GM12875 (cell line): ENCODE measurements at regions not wholly inside any gene's neighbourhood (a gene's known extent, or its start where the extent isn't known, plus 50 kb on each side); places are given as distances from the start of the nearest gene placed in this dataset.

Experiments
- H3K4me3 ChIP-seq: one replicate; pipeline ENCODE4 v1.5.1; 2011; ENCODE audit warnings: low read depth, low read length, control low read depth
- TF ChIP-seq, protein P1 (sequence below): IDR thresholded peaks from 2 replicates; pipeline ENCODE4 v1.5.1; 2011; ENCODE audit warnings: low read depth, mild to moderate bottlenecking, control low read depth, inconsistent platforms, low read length, moderate library complexity, borderline replicate concordance; ENCODE audit not compliant: insufficient read depth

DNA sequence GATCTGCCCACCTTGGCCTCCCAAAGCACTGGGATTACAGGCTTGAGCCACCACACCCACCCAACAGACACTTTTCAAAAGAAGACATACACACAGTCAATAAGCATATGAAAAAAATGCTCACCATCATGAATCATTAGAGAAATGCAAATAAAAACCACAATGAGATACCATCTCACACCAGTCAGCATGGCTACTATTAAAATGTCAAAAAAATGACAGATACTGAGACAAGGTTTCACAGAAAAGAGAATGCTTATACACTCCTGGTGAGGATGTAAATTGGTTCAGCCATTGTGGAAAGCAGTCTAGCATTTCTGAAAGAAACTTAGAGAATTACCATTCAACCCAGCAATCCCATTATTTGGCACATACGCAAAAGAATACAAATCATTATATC lies 1947.2 kb downstream of the SUCLG1 start:
- H3K4me3 ChIP-seq: no peak overlapping the region
- TF ChIP-seq, protein P1, sequence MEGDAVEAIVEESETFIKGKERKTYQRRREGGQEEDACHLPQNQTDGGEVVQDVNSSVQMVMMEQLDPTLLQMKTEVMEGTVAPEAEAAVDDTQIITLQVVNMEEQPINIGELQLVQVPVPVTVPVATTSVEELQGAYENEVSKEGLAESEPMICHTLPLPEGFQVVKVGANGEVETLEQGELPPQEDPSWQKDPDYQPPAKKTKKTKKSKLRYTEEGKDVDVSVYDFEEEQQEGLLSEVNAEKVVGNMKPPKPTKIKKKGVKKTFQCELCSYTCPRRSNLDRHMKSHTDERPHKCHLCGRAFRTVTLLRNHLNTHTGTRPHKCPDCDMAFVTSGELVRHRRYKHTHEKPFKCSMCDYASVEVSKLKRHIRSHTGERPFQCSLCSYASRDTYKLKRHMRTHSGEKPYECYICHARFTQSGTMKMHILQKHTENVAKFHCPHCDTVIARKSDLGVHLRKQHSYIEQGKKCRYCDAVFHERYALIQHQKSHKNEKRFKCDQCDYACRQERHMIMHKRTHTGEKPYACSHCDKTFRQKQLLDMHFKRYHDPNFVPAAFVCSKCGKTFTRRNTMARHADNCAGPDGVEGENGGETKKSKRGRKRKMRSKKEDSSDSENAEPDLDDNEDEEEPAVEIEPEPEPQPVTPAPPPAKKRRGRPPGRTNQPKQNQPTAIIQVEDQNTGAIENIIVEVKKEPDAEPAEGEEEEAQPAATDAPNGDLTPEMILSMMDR: no peak

DNA sequence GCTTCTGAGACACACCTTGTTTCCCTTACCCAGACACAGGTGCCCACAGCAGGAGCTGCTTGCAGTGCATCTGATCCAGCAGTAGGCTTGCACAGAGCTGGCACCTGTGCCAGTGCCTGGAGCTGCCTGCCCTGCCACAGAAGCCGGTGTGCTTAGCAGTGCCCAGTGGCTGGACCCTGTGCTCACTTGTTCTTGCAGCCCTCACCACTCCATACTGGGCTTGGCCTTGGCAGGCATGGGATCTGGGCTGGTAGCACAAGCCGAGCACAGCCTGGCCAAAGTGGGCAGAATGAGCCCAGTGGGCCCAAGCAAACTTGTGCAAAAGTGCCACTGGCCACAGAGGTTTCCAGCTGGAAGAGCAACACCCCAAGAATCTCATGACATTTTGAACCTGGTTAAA lies 1950.4 kb downstream of the SUCLG1 start:
- H3K4me3 ChIP-seq: no peak overlapping the region
- TF ChIP-seq, protein P1: no peak

DNA sequence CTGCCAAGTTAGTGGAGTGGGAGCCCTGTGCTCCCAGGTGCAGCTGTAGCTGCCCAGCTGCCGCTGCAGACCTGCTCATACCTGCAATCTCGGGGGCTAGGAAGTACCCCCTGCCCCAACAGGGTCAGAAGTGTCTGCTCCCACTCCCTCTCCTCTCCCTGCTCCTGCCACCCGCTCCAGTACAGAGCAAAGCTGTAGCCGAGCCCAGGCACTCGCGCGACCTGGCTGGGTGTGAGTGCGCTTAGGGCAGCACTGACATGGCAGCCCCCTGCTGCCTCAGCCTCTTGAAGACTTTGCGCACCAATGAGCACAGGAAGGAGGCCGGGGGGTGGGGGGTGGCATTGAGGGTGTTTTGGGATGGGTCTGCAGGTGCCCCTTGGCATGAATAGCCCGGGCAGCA lies 1951.4 kb downstream of the SUCLG1 start:
- TF ChIP-seq, protein P1: no peak
- no peak overlapping the region for H3K4me3 ChIP-seq

DNA sequence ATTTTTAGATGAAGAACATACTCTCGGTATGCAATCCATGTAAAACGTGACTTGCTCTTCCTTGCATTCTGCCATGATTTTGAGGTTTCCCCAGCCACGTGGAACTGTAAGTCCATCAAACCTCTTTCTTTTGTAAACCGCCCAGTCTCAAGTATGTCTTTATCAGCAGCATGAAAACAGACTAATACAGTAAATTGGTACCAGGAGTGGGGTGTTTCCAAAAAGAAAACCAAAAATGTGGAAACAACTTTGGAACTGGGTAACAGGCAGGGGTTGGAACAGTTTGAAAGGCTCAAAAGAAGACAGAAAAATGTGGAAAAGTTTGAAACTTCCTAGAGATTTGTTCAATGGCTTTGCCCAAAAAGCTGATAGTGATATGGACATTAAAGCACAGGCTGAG lies 1957.9 kb downstream of the SUCLG1 start:
- no peak overlapping the region for H3K4me3 ChIP-seq
- TF ChIP-seq, protein P1: no peak

DNA sequence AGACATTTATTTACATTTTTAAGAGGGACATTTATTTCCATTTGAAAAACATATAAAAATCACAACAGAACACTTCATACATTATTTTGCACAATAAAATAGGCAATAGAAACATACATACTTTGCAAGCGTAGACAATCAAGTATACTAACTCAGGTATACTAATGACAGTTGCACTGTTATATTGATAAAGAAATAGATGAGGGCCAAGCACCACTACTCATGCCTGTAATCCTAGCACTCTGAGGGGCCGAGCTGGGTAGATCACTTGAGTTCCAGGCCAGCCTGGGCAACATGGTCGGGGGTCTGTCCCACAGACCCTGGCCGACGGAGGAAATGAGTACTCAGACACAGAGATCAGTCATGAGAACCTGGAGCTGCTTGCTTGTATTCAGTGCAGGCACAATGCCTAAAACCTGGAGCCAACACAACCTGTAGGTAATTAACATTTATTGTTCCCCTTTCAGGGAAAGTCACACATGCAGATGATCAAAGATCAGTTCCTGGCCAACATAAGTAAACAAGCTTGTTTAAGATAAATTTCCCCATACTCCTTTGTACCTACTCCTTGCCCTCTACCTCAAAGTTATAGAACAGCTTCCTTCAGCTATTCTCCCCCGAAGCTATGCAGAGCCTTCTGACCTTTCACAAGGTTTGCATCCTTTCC lies 1960.2 kb downstream of the SUCLG1 start:
- TF ChIP-seq, protein P1: no peak
- H3K4me3 ChIP-seq: no peak overlapping the region

DNA sequence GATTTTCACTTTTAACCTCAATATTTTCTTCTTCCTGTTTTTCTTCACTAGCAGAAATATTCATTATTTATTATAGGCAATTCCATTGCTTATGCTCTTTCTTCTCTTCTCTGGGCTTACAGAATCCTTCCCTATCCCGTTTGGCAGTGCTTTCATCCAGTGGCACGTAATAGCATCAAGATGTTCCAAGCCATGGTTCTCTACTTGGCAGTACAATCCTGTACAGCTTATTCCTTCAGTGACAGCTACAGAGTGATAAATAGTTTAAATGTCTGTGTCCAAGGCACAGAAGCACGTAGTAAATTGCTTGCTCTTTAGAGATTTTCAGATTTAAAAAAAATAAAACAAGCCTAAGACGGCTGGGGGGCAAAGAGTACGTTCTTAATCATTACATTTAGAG lies 1964.3 kb downstream of the SUCLG1 start:
- TF ChIP-seq, protein P1: no peak
- no peak overlapping the region for H3K4me3 ChIP-seq

DNA sequence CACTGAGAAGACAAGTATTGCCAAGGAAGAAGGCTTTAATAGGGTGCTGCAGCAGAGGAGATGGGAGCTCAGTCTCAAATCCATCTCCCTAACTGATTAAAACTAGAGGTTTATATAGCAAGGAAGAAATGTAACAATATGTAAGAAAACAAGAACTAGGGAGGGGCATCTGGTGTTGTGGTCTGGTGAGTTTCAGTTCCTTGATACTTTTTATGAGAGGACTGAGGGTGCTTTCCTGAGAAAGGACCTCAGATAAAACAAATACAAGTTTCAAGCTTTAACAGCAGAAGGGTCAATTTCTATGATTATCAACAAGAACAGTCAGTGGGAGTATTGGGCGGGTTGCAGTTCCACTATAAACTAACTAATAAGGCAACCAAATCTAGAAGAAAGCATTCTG lies 1967.5 kb downstream of the SUCLG1 start:
- TF ChIP-seq, protein P1: no peak
- no peak overlapping the region for H3K4me3 ChIP-seq
